ENCODE measurements at regions not wholly inside any gene's neighbourhood (a gene's known extent, or its start where the extent isn't known, plus 50 kb on each side); places are given as distances from the start of the nearest gene placed in this dataset.

DNA sequence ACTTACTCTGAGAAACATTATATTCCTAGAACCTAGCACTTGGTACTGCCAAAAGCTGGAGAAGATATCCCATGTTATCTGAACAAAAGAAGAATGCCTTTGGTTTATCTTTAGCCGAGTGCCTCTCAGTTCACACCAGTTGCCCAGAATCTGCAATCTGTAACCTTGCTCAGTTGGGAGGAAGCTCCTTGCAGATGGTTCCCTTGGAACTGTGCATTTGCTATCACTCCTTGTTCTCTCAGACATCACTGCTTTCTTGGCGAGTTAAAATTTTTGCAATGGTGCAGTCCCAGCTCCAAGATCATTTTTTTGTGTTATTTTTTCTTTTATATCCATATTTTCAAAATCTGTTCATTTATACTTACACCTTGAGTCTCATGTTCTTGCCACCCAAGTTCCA lies 446.5 kb downstream of the KCNJ2 start:
- no peak overlapping the region for H3K4me3 ChIP-seq
- no peak overlapping the region for H3K27ac ChIP-seq
- TF ChIP-seq POLR2AphosphoS5 (IDR thresholded peaks at IDR 0.05) (no peak), POLR2A (IDR thresholded peaks at IDR 0.05) (no peak)
- TF ChIP-seq, protein P1, sequence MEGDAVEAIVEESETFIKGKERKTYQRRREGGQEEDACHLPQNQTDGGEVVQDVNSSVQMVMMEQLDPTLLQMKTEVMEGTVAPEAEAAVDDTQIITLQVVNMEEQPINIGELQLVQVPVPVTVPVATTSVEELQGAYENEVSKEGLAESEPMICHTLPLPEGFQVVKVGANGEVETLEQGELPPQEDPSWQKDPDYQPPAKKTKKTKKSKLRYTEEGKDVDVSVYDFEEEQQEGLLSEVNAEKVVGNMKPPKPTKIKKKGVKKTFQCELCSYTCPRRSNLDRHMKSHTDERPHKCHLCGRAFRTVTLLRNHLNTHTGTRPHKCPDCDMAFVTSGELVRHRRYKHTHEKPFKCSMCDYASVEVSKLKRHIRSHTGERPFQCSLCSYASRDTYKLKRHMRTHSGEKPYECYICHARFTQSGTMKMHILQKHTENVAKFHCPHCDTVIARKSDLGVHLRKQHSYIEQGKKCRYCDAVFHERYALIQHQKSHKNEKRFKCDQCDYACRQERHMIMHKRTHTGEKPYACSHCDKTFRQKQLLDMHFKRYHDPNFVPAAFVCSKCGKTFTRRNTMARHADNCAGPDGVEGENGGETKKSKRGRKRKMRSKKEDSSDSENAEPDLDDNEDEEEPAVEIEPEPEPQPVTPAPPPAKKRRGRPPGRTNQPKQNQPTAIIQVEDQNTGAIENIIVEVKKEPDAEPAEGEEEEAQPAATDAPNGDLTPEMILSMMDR (IDR thresholded peaks at IDR 0.05) = no peak
- H3K4me1 ChIP-seq (replicated peaks) = no peaks in the 10 kb centered on the region
- H3K36me3 ChIP-seq = no peaks in the 10 kb centered on the region
- intact Hi-C loops (cut with DNase I) = no loop called here
- H3K27me3 ChIP-seq (replicated peaks; ENCODE audit: insufficient read depth) = no peaks in the 10 kb centered on the region
- no peak for DNase-seq (ENCODE audit: low spot score)
- WGBS = 91% methylated on average over 2 of the region's 2 CpGs
- H3K9me3 ChIP-seq = no peaks in the 10 kb centered on the region

DNA sequence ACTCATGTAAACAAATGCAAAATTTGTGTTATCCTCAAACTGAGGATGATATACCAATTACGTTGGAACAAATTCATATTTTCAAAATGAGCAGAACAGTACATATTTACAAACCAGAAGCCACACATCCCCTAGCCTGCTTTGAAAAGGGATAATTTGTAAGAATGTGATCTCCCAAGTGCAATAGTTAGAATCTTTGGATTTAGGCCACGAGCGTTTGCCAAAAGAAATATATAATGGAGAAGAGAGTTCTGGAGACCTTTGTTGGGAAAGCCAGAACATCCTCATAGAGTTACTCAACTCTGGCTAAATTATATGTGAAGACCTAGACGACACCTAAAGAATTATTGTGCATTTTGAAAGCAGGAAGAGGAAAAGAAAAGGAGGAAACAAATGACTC lies 449.3 kb downstream of the KCNJ2 start:
- no peaks in the 10 kb centered on the region for H3K9me3 ChIP-seq
- TF ChIP-seq, protein P1 (IDR thresholded peaks at IDR 0.05) = no peak
- no peak for TF ChIP-seq POLR2AphosphoS5 (IDR thresholded peaks at IDR 0.05)
- no peak for TF ChIP-seq POLR2A (IDR thresholded peaks at IDR 0.05)
- 52% methylated on average over 4 of the region's 4 CpGs for WGBS
- intact Hi-C loops (cut with DNase I) = no loop called here
- DNase-seq (ENCODE audit: low spot score) = no peak
- no peaks in the 10 kb centered on the region for H3K4me1 ChIP-seq (replicated peaks)
- H3K27ac ChIP-seq = no peak overlapping the region
- no peaks in the 10 kb centered on the region for H3K27me3 ChIP-seq (replicated peaks; ENCODE audit: insufficient read depth)
- no peak overlapping the region for H3K4me3 ChIP-seq
- no peaks in the 10 kb centered on the region for H3K36me3 ChIP-seq

DNA sequence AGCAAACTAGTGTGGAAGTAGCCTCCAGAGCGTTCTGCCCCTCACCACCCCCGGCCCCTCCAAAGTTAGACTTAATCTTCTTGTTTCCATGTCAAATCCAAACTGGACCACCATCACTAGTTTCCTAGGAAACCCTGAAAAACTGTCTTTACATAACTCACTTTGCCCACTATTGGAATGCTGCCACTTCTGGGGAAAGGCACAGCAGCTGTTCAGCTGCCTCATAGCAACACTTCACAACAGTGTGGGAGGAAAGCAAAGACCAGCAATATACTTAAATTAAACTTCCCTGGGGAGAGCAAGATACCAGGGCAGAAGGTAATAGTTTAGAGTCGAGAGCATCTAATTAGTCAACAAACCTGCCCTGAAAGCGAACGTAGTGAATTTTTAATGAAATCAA lies 452.2 kb downstream of the KCNJ2 start:
- no peak for TF ChIP-seq POLR2A (IDR thresholded peaks at IDR 0.05)
- TF ChIP-seq, protein P1 (IDR thresholded peaks at IDR 0.05) = no peak
- TF ChIP-seq POLR2AphosphoS5 (IDR thresholded peaks at IDR 0.05) = no peak

DNA sequence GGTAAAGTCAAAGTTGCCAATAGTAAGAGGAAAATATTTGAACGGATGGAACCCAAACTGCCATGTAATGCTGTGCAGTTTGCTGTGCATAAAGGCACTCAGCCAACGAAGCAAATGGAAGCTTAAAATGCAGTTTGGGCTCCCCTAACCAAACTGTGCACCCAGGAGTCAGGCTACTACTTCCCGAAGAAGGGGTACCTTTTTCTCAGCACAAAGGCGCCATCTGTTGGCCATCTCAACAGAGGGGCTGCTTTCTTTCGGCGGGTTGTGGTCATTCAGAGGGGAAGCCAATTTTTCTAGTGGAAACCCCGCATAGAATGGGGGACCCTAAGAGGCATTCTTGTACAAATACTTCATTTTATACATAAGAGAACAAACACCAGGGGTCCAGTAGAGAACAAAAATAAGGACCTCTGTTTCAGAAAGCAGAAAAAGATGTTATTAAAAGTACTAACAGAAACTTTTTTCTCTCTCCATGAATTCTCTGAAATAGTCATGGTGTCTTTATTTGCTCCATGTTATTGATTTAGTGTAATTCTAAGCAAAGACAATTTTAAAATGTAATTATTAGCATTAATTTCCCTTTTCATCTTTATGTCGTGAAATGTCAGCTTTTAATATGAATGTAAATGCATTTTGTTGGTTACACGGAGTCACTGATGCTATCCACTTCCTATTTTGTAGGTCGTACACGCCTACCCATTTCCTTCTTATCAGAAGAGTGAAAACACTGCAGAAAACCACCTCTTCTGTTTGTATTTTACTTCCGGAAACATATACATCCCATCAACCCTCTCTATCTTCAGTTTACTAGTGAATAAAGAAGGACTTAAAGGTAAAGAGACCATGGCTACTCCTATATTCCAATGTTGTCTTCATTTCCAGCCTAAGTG lies 453.3 kb downstream of the KCNJ2 start:
- Histone ChIP-seq H3K27me3 (replicated peaks; ENCODE audit: insufficient read depth) (no peaks in the 10 kb centered on the region), H3K27ac (no peak overlapping the region), H3K4me3 (no peak overlapping the region), H3K4me1 (replicated peaks) (no peaks in the 10 kb centered on the region), H3K9me3 (no peaks in the 10 kb centered on the region), H3K36me3 (no peaks in the 10 kb centered on the region)
- DNase-seq (ENCODE audit: low spot score) = no peak
- TF ChIP-seq, protein P1 (IDR thresholded peaks at IDR 0.05) = peak in 1 of 4 experiments; percentile 16
- no peak for TF ChIP-seq POLR2AphosphoS5 (IDR thresholded peaks at IDR 0.05)
- intact Hi-C loops (cut with DNase I) = loop anchor here (10.0 kb wide), 1 partner anchor 1058 kb away; no protein-coding TSS in a partner anchor
- 56% methylated on average over 12 of the region's 12 CpGs for WGBS

More for the DNA sequence above, 452.2 kb downstream of the KCNJ2 start:
- Histone ChIP-seq H3K4me1 (replicated peaks) (no peaks in the 10 kb centered on the region), H3K9me3 (no peaks in the 10 kb centered on the region), H3K27ac (no peak overlapping the region), H3K4me3 (no peak overlapping the region), H3K27me3 (replicated peaks; ENCODE audit: insufficient read depth) (no peaks in the 10 kb centered on the region), H3K36me3 (no peaks in the 10 kb centered on the region)
- intact Hi-C loops (cut with DNase I) = loop anchor here (10.0 kb wide), 1 partner anchor 1057 kb away; no protein-coding TSS in a partner anchor
- DNase-seq (ENCODE audit: low spot score) = no peak
- WGBS = 72% methylated on average over 5 of the region's 5 CpGs

DNA sequence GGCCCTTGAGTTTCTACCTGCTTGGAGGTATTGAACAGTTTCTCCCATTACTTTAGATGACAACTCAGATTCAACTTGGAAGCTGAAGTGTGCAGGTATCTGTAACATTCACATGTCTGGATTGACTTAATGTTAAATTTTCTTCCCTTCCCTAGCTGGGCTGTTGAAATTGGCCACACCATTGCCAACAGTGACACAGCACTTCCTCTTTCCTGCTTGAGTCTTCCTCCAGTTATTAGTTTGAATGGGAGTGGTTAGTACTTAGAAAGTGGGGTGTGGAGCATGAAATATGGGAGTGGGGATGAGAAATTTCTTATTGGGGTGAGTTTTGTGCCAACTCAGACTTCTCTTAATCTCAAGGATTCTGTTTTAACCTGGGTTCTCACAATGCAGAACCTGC lies 454.9 kb downstream of the KCNJ2 start:
- H3K27me3 ChIP-seq (replicated peaks; ENCODE audit: insufficient read depth) = no peaks in the 10 kb centered on the region
- no peaks in the 10 kb centered on the region for H3K9me3 ChIP-seq
- no peaks in the 10 kb centered on the region for H3K4me1 ChIP-seq (replicated peaks)
- H3K4me3 ChIP-seq = no peak overlapping the region
- intact Hi-C loops (cut with DNase I) = loop anchor here (10.0 kb wide), 1 partner anchor 1059 kb away; no protein-coding TSS in a partner anchor
- no peak for DNase-seq (ENCODE audit: low spot score)
- TF ChIP-seq POLR2A (IDR thresholded peaks at IDR 0.05) = no peak
- no peak for TF ChIP-seq POLR2AphosphoS5 (IDR thresholded peaks at IDR 0.05)
- TF ChIP-seq, protein P1 (IDR thresholded peaks at IDR 0.05) = no peak
- no peaks in the 10 kb centered on the region for H3K36me3 ChIP-seq
- no peak overlapping the region for H3K27ac ChIP-seq
